Adrenal gland (tissue), 5 donors: ENCODE measurements at regions not wholly inside any gene's neighbourhood (a gene's known extent, or its start where the extent isn't known, plus 50 kb on each side); places are given as distances from the start of the nearest gene placed in this dataset.

Experiments
- CTCF ChIP-seq, 6 experiments: fragments of 450-650 bp in 4 of 6; fragments of 200-600 bp in 2 of 6; sonication (generic) in 1 of 6; IDR thresholded peaks; 1 replicate in 5 of 6; 2 replicates in 1 of 6; pipeline versions ENCODE4 v1.5.1 to v1.8.0; 2016 to 2021; ENCODE audit warnings: antibody characterized with exemption in 6 of 6, mild to moderate bottlenecking in 2 of 6, moderate library complexity in 1 of 6
- POLR2A ChIP-seq, 2 donors: fragments of 450-650 bp; IDR thresholded peaks; one replicate each; pipeline ENCODE4 v1.6.1; 2017; ENCODE audit warnings: antibody characterized with exemption in 2 of 2, mild to moderate bottlenecking in 2 of 2, moderate library complexity in 1 of 2
- donor health status: DM: no; HTN: no; CAD: no.

GRCh38 chr13:111540486-111540885 lies 220.0 kb downstream of the TEX29 start:
- TF ChIP-seq CTCF (IDR thresholded peaks at IDR 0.05): no peak
- no peak for TF ChIP-seq POLR2A (IDR thresholded peaks at IDR 0.05)
